SK-N-MC (cell line): ENCODE measurements at regions not wholly inside any gene's neighbourhood (a gene's known extent, or its start where the extent isn't known, plus 50 kb on each side); places are given as distances from the start of the nearest gene placed in this dataset.
"Not testable (repeated sequence)": the region's sequence is repeated elsewhere in the genome, so short reads cannot be mapped to it uniquely, and the experiment has no call there.

Experiments used
- DNase-seq: peaks from one replicate; pipeline ENCODE4 v3.0.0-alpha.2; 2011; ENCODE audit warnings: low read depth, low spot score
- H3K27ac ChIP-seq: fragments of 200-600 bp; sonication (generic); 2 replicates; pipeline ENCODE4 v1.5.1; 2016; ENCODE audit warnings: mixed run types
- H3K36me3 ChIP-seq: fragments of 200-600 bp; sonication (generic); 2 replicates; pipeline ENCODE4 v1.6.1; 2017; ENCODE audit warnings: antibody characterized with exemption, low read length, mixed read lengths; ENCODE audit not compliant: insufficient read depth
- H3K4me3 ChIP-seq: fragments of 200-600 bp; sonication (generic); 2 replicates; pipeline ENCODE4 v1.5.1; 2016
- H3K9ac ChIP-seq: fragments of 200-600 bp; sonication (generic); 2 replicates; pipeline ENCODE4 v1.8.0; 2017; ENCODE audit warnings: mixed run types, mixed read lengths; ENCODE audit not compliant: insufficient read length
- H3K9me3 ChIP-seq: fragments of 200-600 bp; sonication (generic); 2 replicates; pipeline ENCODE4 v1.6.1; 2017; ENCODE audit warnings: low read depth, mild to moderate bottlenecking, antibody characterized with exemption, low read length, moderate library complexity, mixed read lengths
- EZH2 ChIP-seq: fragments of 200-600 bp; sonication (generic); IDR thresholded peaks from one replicate; pipeline ENCODE4 v1.6.1; 2017; ENCODE audit warnings: antibody characterized with exemption
- FOXP2 ChIP-seq: optimal IDR thresholded peaks from 2 replicates; pipeline ENCODE3; 2011; ENCODE audit warnings: mild to moderate bottlenecking, moderate library complexity; ENCODE audit not compliant: insufficient read depth; ENCODE audit errors: extremely low read length, control extremely low read depth
- POLR2AphosphoS5 ChIP-seq: IDR thresholded peaks from 2 replicates; pipeline ENCODE4 v1.6.1; 2012; ENCODE audit warnings: mild to moderate bottlenecking, low read depth, low read length, borderline replicate concordance

GRCh38 chr3:192968901-192969300 lies 51.2 kb upstream of the MB21D2 start:
- H3K9me3 ChIP-seq, H3K4me3 ChIP-seq, H3K9ac ChIP-seq, H3K36me3 ChIP-seq, DNase-seq, H3K27ac ChIP-seq: not testable (repeated sequence)

DNA sequence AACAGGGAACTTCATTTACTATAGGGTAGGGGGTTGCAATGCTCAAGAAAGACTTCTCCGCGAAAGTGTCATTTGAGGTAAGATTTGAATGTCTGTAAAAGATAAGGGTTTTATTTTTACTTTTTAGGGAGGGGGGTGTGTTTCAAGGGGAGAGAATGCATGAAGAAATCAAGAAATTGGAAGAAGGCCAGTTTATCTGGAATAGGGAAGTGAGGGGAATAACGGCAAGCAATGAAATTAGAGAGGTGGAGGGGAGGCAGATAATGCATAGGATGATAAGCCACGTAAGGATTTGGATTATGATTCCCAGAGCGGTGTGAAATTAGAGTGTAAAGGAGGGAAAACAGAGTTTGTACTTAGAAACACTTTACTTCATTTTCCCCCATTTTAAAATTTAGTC lies 63.0 kb upstream of the MB21D2 start:
- DNase-seq = no peak
- H3K9ac ChIP-seq = no peak overlapping the region
- no peak overlapping the region for H3K27ac ChIP-seq
- no peak for TF ChIP-seq POLR2AphosphoS5
- no peak for TF ChIP-seq FOXP2
- no peak for TF ChIP-seq EZH2
- H3K36me3 ChIP-seq = no peaks in the 10 kb centered on the region
- no peak overlapping the region for H3K4me3 ChIP-seq
- no peaks in the 10 kb centered on the region for H3K9me3 ChIP-seq

- no peaks in the 10 kb centered on the region for H3K36me3 ChIP-seq
- H3K9me3 ChIP-seq = no peaks in the 10 kb centered on the region
- H3K27ac ChIP-seq = no peak overlapping the region
- no peak for DNase-seq
- no peak overlapping the region for H3K9ac ChIP-seq
- no peak overlapping the region for H3K4me3 ChIP-seq
- no peak for TF ChIP-seq POLR2AphosphoS5
- no peak for TF ChIP-seq FOXP2
- no peak for TF ChIP-seq EZH2
Measured at GRCh38 chr3:192986379-192986778, 68.7 kb upstream of the MB21D2 start.

GRCh38 chr3:192991356-192991755 lies 73.7 kb upstream of the MB21D2 start:
- no peak for TF ChIP-seq FOXP2
- TF ChIP-seq EZH2 = no peak
- no peak for TF ChIP-seq POLR2AphosphoS5
- H3K9ac ChIP-seq = no peak overlapping the region
- H3K36me3 ChIP-seq = no peaks in the 10 kb centered on the region
- H3K4me3 ChIP-seq = no peak overlapping the region
- no peaks in the 10 kb centered on the region for H3K9me3 ChIP-seq
- no peak overlapping the region for H3K27ac ChIP-seq
- DNase-seq = no peak

DNA sequence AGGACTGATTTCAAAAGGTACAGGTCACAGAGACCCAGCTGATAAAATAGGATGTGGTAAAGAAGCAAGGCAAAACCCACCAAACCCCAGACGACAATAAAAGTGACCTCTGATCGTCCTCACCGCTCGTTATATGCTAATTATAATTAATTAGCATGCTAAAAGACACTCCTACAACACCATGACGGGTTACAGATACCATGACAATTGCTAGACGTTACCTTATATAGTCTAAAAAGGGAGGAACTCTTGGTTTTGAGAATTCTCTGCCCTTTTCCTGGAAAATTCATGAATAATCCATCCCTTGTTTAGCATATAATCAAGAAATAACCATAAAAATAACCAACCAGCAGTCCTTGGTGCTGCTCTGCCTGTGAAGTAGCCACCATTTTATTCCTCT lies 74.7 kb upstream of the MB21D2 start:
- H3K9me3 ChIP-seq = no peaks in the 10 kb centered on the region
- no peak overlapping the region for H3K27ac ChIP-seq
- DNase-seq = no peak

GRCh38 chr3:192993411-192993810 lies 75.8 kb upstream of the MB21D2 start:
- Histone ChIP-seq H3K9ac (no peak overlapping the region), H3K4me3 (no peak overlapping the region), H3K9me3 (no peaks in the 10 kb centered on the region), H3K36me3 (no peaks in the 10 kb centered on the region), H3K27ac (no peak overlapping the region)
- TF ChIP-seq POLR2AphosphoS5 (no peak), FOXP2 (no peak), EZH2 (no peak)
- no peak for DNase-seq

More for the DNA sequence above, 74.7 kb upstream of the MB21D2 start:
- no peak overlapping the region for H3K9ac ChIP-seq
- H3K4me3 ChIP-seq = no peak overlapping the region
- TF ChIP-seq EZH2 (no peak), FOXP2 (no peak), POLR2AphosphoS5 (no peak)
- H3K36me3 ChIP-seq = no peaks in the 10 kb centered on the region

DNA sequence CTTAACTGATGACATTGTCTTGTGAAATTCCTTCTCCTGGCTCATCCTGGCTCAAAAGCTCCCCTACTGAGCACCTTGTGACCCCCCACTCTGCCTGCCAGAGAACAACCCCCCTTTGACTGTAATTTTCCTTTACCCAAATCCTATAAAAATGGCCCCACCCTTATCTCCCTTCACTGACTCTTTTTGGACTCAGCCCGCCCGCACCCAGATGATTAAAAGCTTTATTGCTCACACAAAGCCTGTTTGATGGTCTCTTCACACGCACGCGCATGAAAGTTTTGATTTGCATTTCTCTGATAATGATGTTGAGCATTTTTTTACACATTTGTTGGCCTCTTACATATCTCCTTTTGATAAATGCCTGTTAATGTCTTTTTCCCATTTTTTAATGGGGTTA lies 83.5 kb upstream of the MB21D2 start:
- not testable (repeated sequence) for H3K36me3 ChIP-seq, H3K9ac ChIP-seq, H3K9me3 ChIP-seq, H3K27ac ChIP-seq, DNase-seq, H3K4me3 ChIP-seq

GRCh38 chr3:193003624-193004023 lies 86.0 kb upstream of the MB21D2 start:
- DNase-seq, H3K9ac ChIP-seq, H3K27ac ChIP-seq, H3K36me3 ChIP-seq, H3K9me3 ChIP-seq, H3K4me3 ChIP-seq: not testable (repeated sequence)

DNA sequence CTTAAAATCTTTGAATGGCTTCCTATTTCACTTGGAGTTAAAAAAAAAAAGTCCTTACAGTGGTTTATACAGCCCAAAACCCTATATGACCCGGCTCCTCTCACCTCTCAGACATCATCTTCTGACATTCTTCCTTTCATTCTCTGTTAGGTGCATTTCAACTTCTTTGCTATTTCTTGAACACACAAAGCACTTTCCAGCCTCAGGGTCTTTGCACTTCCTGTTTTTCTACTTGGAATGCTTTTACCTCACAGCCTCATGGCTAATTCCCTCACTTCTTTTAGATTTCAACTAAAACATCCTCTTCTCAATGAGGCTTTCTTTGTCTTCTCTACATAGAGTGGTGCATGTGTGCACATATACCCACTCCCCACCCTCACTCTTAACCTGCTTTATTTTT lies 91.0 kb upstream of the MB21D2 start:
- no peak overlapping the region for H3K4me3 ChIP-seq
- H3K9me3 ChIP-seq = no peaks in the 10 kb centered on the region
- no peak overlapping the region for H3K27ac ChIP-seq
- no peaks in the 10 kb centered on the region for H3K36me3 ChIP-seq
- no peak for TF ChIP-seq POLR2AphosphoS5
- no peak for TF ChIP-seq EZH2
- TF ChIP-seq FOXP2 = no peak
- no peak for DNase-seq
- no peak overlapping the region for H3K9ac ChIP-seq

- H3K9me3 ChIP-seq = no peaks in the 10 kb centered on the region
- TF ChIP-seq EZH2 (no peak), FOXP2 (no peak), POLR2AphosphoS5 (no peak)
- H3K9ac ChIP-seq = no peak overlapping the region
- H3K36me3 ChIP-seq = no peaks in the 10 kb centered on the region
- no peak for DNase-seq
- H3K4me3 ChIP-seq = no peak overlapping the region
- no peak overlapping the region for H3K27ac ChIP-seq
Measured at GRCh38 chr3:193010191-193010590, 92.5 kb upstream of the MB21D2 start.
